ENCODE measurements at regions not wholly inside any gene's neighbourhood (a gene's known extent, or its start where the extent isn't known, plus 50 kb on each side); places are given as distances from the start of the nearest gene placed in this dataset.

- ATAC-seq (no peak), DNase-seq (no peak)
- Histone ChIP-seq H3K4me1 (no peaks in the 10 kb centered on the region), H3K27me3 (ENCODE audit: low read depth) (no peaks in the 10 kb centered on the region), H3K4me3 (no peak overlapping the region), H3K27ac (no peak overlapping the region), H3K36me3 (no peaks in the 10 kb centered on the region), H3K9me3 (no peaks in the 10 kb centered on the region)
- no peak for TF ChIP-seq CTCF (IDR thresholded peaks at IDR 0.05)
- intact Hi-C loops (cut with DNase I), result no loop called here
Observed at GRCh38 chr12:92276276-92276675, 130.6 kb upstream of the BTG1 start.

- ATAC-seq (no peak), DNase-seq (no peak)
- Histone ChIP-seq H3K27ac (no peak overlapping the region), H3K4me1 (no peaks in the 10 kb centered on the region), H3K4me3 (no peak overlapping the region), H3K36me3 (no peaks in the 10 kb centered on the region), H3K9me3 (no peaks in the 10 kb centered on the region), H3K27me3 (ENCODE audit: low read depth) (no peaks in the 10 kb centered on the region)
- TF ChIP-seq CTCF (IDR thresholded peaks at IDR 0.05), result no peak
- intact Hi-C loops (cut with DNase I), result no loop called here
Observed at GRCh38 chr12:92275443-92276154, 130.0 kb upstream of the BTG1 start.

GRCh38 chr12:92273076-92273475 lies 127.4 kb upstream of the BTG1 start:
- H3K27ac ChIP-seq, result no peak overlapping the region

GRCh38 chr12:92272061-92272964 lies 126.7 kb upstream of the BTG1 start:
- Histone ChIP-seq H3K4me1 (no peaks in the 10 kb centered on the region), H3K27ac (no peak overlapping the region), H3K9me3 (no peaks in the 10 kb centered on the region), H3K4me3 (no peak overlapping the region), H3K36me3 (no peaks in the 10 kb centered on the region), H3K27me3 (ENCODE audit: low read depth) (no peaks in the 10 kb centered on the region)
- no peak for TF ChIP-seq CTCF (IDR thresholded peaks at IDR 0.05)
- ATAC-seq (peak; percentile 11 to 64), DNase-seq (peak; percentile 47)
- intact Hi-C loops (cut with DNase I), result no loop called here

More at GRCh38 chr12:92273076-92273475, 127.4 kb upstream of the BTG1 start:
- H3K4me1 ChIP-seq, result no peaks in the 10 kb centered on the region
- intact Hi-C loops (cut with DNase I), result no loop called here
- H3K36me3 ChIP-seq, result no peaks in the 10 kb centered on the region
- no peak for DNase-seq
- no peak for TF ChIP-seq CTCF (IDR thresholded peaks at IDR 0.05)
- H3K4me3 ChIP-seq, result no peak overlapping the region
- ATAC-seq, result no peak
- H3K27me3 ChIP-seq (ENCODE audit: low read depth), result no peaks in the 10 kb centered on the region
- no peaks in the 10 kb centered on the region for H3K9me3 ChIP-seq

GRCh38 chr12:92271341-92271740 lies 125.7 kb upstream of the BTG1 start:
- H3K36me3 ChIP-seq, result no peaks in the 10 kb centered on the region
- DNase-seq (no peak), ATAC-seq (no peak)
- H3K9me3 ChIP-seq, result no peaks in the 10 kb centered on the region
- no peak overlapping the region for H3K27ac ChIP-seq
- intact Hi-C loops (cut with DNase I), result no loop called here
- H3K4me3 ChIP-seq, result no peak overlapping the region
- H3K4me1 ChIP-seq, result no peaks in the 10 kb centered on the region
- TF ChIP-seq CTCF (IDR thresholded peaks at IDR 0.05), result no peak
- no peaks in the 10 kb centered on the region for H3K27me3 ChIP-seq (ENCODE audit: low read depth)

Data from lower lobe of right lung (tissue), 2 donors.